AG04450 (cell line): ENCODE measurements at regions not wholly inside any gene's neighbourhood (a gene's known extent, or its start where the extent isn't known, plus 50 kb on each side); places are given as distances from the start of the nearest gene placed in this dataset.

Experiments
- CTCF ChIA-PET: fragments of 300-600, 350-600 bp; formaldehyde crosslinking; extraction: SDS; loops from one replicate; lab custom pipeline; 2022; ENCODE audit warnings: antibody characterized with exemption, inconsistent platforms; lab: Charles Lee
- POLR2A ChIA-PET: fragments of 350-600 bp; formaldehyde crosslinking; extraction: SDS; loops from one replicate; lab custom pipeline; 2021; ENCODE audit warnings: antibody characterized with exemption, inconsistent platforms; lab: Yijun Ruan, JAX
- DNase-seq: peaks from one replicate; pipeline ENCODE4 v3.0.0-alpha.2; 2011; ENCODE audit warnings: low read depth, low spot score
- H3K27ac ChIP-seq: one replicate; pipeline ENCODE4 v1.5.1; 2012; ENCODE audit warnings: low read depth, low read length, control low read depth
- H3K27me3 ChIP-seq: one replicate; pipeline ENCODE4 v1.6.0; 2012; ENCODE audit warnings: low read length; ENCODE audit not compliant: control insufficient read depth, insufficient read depth
- H3K4me3 ChIP-seq: 2 replicates; pipeline ENCODE4 v1.5.1; 2011; ENCODE audit warnings: mild to moderate bottlenecking, low read depth, low read length, control low read depth
- H3K9me3 ChIP-seq: 2 replicates; pipeline ENCODE4 v1.5.1; 2012; ENCODE audit warnings: low read length; ENCODE audit not compliant: control insufficient read depth, insufficient read depth
- TF ChIP-seq, protein P1 (sequence below): IDR thresholded peaks from 2 replicates; pipeline ENCODE4 v1.5.1; 2011; ENCODE audit warnings: low read depth, low read length, control low read depth, inconsistent platforms

DNA sequence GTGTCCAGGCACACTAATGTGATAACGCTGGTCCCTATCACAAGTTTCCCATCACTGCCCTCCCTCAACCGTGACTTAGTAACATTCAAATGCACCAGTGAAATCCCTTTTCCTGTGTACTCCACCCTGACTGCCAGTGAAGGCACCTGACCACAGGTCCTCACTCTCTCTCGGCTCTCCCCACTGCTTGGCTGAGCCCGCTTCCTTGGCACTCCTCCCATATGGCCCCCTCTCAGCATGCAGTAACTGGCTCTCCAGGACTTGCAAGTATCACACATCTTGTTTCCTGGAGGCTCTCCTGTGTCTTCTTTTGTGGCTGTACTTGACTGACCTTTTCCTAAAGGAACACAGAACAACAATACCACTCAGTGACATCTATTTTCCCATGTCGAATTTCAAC is 292.0 kb upstream of the ZNF608 start:
- Histone ChIP-seq H3K4me3 (no peak overlapping the region), H3K27me3 (no peaks in the 10 kb centered on the region), H3K9me3 (no peaks in the 10 kb centered on the region), H3K27ac (no peak overlapping the region)
- TF ChIP-seq, protein P1, sequence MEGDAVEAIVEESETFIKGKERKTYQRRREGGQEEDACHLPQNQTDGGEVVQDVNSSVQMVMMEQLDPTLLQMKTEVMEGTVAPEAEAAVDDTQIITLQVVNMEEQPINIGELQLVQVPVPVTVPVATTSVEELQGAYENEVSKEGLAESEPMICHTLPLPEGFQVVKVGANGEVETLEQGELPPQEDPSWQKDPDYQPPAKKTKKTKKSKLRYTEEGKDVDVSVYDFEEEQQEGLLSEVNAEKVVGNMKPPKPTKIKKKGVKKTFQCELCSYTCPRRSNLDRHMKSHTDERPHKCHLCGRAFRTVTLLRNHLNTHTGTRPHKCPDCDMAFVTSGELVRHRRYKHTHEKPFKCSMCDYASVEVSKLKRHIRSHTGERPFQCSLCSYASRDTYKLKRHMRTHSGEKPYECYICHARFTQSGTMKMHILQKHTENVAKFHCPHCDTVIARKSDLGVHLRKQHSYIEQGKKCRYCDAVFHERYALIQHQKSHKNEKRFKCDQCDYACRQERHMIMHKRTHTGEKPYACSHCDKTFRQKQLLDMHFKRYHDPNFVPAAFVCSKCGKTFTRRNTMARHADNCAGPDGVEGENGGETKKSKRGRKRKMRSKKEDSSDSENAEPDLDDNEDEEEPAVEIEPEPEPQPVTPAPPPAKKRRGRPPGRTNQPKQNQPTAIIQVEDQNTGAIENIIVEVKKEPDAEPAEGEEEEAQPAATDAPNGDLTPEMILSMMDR: no peak
- ChIA-PET POLR2A (no interaction called here), CTCF (no interaction called here)
- DNase-seq: no peak

DNA sequence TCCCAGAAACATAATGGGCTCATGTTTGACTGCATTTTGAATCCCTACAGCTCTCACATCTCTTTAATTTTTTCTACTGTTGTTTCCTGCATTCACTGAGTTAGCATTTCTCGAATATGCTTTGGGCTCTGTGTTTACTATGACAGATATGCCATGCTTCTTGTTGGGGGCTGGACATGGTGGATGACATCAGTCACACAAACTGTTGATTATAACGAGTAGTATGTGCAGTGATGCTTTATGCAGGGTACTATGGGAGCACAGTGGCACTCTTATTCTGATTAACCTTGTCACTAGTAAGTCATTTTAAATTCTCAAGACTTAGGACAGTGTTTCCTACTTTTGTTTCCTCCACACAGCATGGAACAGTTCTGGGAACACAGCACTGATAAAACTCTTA is 295.4 kb upstream of the ZNF608 start:
- Histone ChIP-seq H3K27ac (no peak overlapping the region), H3K9me3 (no peaks in the 10 kb centered on the region), H3K27me3 (no peaks in the 10 kb centered on the region), H3K4me3 (no peak overlapping the region)
- CTCF ChIA-PET: interaction anchor here (0.6 kb wide), 1 partner anchor 199 kb away, joined by 3 read pairs; no protein-coding TSS in a partner anchor
- POLR2A ChIA-PET: no interaction called here
- DNase-seq: no peak
- TF ChIP-seq, protein P1: no peak

DNA sequence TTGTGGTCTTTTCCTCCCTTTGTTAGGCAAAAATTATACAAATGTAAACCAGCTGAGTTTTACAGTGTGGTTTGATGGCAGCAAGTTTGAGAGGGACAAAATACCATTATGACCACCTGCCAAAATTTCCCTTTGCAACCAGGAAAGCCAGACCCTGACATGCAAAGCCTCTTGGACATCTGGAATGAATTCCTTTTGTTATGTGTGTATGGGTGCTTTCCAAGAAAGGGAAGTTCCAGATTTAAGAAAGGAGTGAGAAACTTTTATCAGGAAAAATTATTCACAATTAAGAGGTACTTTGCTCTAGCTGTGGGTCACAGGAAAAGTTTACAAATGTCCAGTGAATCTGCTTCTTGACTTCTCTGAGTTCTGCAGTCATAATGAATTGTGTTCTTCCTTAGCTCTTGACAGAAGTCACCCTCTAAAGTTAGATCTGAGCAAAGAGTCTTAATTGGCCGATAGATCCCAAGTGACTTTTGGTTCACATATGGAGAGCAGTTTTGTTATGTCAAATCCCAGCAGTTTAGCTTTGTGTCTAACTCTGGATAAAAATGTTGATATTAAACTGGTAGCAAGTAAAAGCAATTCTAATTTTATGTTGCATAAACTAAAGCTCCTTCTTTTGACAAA is 295.9 kb upstream of the ZNF608 start:
- CTCF ChIA-PET: no interaction called here
- no peaks in the 10 kb centered on the region for H3K27me3 ChIP-seq
- no peak overlapping the region for H3K4me3 ChIP-seq
- no peak overlapping the region for H3K27ac ChIP-seq
- no peak for DNase-seq
- TF ChIP-seq, protein P1: no peak
- POLR2A ChIA-PET: no interaction called here
- H3K9me3 ChIP-seq: no peaks in the 10 kb centered on the region

DNA sequence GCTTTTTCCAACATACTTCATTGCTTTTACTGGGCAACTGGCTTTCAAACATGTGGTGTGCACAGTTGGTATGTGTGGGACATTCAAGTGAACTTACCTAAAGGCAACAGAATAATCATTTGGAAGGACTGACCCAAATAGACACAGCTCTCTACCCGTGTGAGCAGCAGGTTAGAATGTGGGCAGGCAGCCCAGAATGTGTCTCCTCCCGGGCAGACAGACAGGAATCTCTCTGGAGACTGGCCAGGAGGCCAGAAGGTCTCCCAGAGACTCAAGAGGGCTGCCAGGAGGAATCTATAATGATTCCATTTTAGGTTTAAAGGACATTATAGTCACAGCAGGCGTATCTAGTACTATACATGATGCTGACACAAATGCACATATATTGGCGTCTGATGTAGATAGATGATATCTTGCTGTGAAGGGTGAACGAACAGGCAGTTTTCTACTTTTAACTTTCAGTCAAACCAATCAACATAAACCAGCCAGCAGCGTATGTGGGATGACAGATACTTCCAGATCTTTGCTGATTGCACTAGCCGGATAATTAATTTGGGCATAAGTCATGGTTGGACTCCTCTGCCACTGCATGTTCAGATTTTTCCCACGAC is 297.4 kb upstream of the ZNF608 start:
- H3K4me3 ChIP-seq: no peak overlapping the region
- no peak for DNase-seq
- H3K9me3 ChIP-seq: no peaks in the 10 kb centered on the region
- TF ChIP-seq, protein P1: no peak
- ChIA-PET POLR2A (no interaction called here), CTCF (no interaction called here)
- H3K27ac ChIP-seq: no peak overlapping the region
- no peaks in the 10 kb centered on the region for H3K27me3 ChIP-seq

DNA sequence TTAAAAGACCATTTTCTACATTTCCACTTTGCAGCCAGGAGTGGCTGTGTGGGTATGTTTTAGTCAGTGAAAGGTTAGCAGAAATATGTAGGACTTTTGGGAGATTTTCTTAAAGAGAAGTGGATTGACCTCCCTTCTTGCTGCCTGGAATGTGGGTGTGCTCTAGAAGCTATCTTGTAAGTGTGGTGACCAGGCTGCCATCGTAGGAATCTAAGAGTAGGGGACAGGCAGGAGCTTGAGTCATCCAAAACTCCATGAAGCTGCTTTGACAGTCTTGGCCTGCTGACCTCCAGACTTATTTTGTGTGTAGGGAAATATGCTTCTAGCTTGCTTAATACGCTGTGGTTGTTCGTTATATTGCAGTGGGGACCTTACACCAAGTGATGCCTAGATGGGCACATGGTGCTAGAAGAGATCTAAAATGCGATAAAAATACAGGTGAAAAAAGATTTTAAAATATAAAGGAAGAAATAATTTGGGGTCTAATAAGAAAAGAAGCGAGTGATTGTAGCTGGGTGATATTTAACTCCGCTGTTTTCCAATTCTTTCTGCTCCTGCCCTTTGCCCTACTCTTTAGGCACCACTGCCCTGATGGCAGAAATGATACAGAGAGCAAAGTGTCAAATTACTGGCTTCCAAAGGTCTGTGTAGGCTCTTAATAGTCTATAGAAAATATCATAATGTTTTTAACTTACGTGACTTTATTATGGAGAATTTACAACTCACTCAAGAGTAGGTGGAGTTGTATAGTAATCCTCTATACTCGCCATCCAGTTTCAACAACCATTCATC is 298.2 kb upstream of the ZNF608 start:
- DNase-seq: no peak
- Histone ChIP-seq H3K27me3 (no peaks in the 10 kb centered on the region), H3K27ac (no peak overlapping the region), H3K9me3 (no peaks in the 10 kb centered on the region), H3K4me3 (no peak overlapping the region)
- ChIA-PET CTCF (no interaction called here), POLR2A (no interaction called here)
- TF ChIP-seq, protein P1: no peak
